Hepatocyte (in vitro differentiated cells): ENCODE measurements at regions not wholly inside any gene's neighbourhood (a gene's known extent, or its start where the extent isn't known, plus 50 kb on each side); places are given as distances from the start of the nearest gene placed in this dataset.

Source experiments
- EZH2 ChIP-seq: fragments of 200-600 bp; sonication (generic); IDR thresholded peaks from 2 replicates; pipeline ENCODE4 v1.6.1; 2016; ENCODE audit warnings: antibody characterized with exemption, mild to moderate bottlenecking, borderline replicate concordance
- EZH2phosphoT487 ChIP-seq: fragments of 200-600 bp; sonication (generic); IDR thresholded peaks from one replicate; pipeline ENCODE4 v1.6.1; 2018; ENCODE audit warnings: antibody characterized with exemption, mild to moderate bottlenecking, low read depth, moderate library complexity; ENCODE audit not compliant: unreplicated experiment, severe bottlenecking
- TF ChIP-seq, protein P1 (sequence below): fragments of 200-600 bp; sonication (generic); IDR thresholded peaks from 2 replicates; pipeline ENCODE4 v1.5.1; 2016; ENCODE audit warnings: antibody characterized with exemption, mild to moderate bottlenecking; ENCODE audit not compliant: poor library complexity

GRCh38 chr18:60675801-60676200 is 303.2 kb upstream of the MC4R start:
- TF ChIP-seq, protein P1, sequence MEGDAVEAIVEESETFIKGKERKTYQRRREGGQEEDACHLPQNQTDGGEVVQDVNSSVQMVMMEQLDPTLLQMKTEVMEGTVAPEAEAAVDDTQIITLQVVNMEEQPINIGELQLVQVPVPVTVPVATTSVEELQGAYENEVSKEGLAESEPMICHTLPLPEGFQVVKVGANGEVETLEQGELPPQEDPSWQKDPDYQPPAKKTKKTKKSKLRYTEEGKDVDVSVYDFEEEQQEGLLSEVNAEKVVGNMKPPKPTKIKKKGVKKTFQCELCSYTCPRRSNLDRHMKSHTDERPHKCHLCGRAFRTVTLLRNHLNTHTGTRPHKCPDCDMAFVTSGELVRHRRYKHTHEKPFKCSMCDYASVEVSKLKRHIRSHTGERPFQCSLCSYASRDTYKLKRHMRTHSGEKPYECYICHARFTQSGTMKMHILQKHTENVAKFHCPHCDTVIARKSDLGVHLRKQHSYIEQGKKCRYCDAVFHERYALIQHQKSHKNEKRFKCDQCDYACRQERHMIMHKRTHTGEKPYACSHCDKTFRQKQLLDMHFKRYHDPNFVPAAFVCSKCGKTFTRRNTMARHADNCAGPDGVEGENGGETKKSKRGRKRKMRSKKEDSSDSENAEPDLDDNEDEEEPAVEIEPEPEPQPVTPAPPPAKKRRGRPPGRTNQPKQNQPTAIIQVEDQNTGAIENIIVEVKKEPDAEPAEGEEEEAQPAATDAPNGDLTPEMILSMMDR, result no peak
- TF ChIP-seq EZH2, result no peak
- TF ChIP-seq EZH2phosphoT487, result no peak
